Esophagus muscularis mucosa (tissue), 4 donors: ENCODE measurements at regions not wholly inside any gene's neighbourhood (a gene's known extent, or its start where the extent isn't known, plus 50 kb on each side); places are given as distances from the start of the nearest gene placed in this dataset.

Experiments used
- DNase-seq: peaks from one replicate; pipeline ENCODE4 v3.0.0-alpha.2; 2017; ENCODE audit errors: extremely low spot score
- H3K27ac ChIP-seq, 4 donors: fragments of 200-600 bp; sonication (generic); replicated peaks in 1 of 4; 1 replicate in 3 of 4; 2 replicates in 1 of 4; pipeline ENCODE4 v1.5.1; 2016 to 2019; ENCODE audit warnings: mild to moderate bottlenecking in 1 of 4
- H3K27me3 ChIP-seq, 4 donors: fragments of 200-600 bp; sonication (generic); one replicate each; pipeline versions ENCODE4 v1.5.1 to v1.6.0; 2016 to 2019
- H3K36me3 ChIP-seq, 4 donors: fragments of 200-600 bp; sonication (generic); one replicate each; pipeline ENCODE4 v1.5.1; 2016 to 2019
- H3K4me1 ChIP-seq, 4 donors: fragments of 200-600 bp; sonication (generic); one replicate each; pipeline ENCODE4 v1.5.1; 2016 to 2019
- H3K4me3 ChIP-seq, 4 donors: fragments of 200-600 bp; sonication (generic); 1 replicate in 2 of 4; 2 replicates in 2 of 4; pipeline ENCODE4 v1.5.1; 2016 to 2019; ENCODE audit warnings: mild to moderate bottlenecking in 4 of 4, moderate library complexity in 1 of 4
- H3K9me3 ChIP-seq, 4 donors: fragments of 200-600 bp; sonication (generic); 1 replicate in 3 of 4; 2 replicates in 1 of 4; pipeline ENCODE4 v1.5.1; 2016 to 2019
- CTCF ChIP-seq, 3 experiments: fragments of 200-600 bp in 2 of 3; fragments of 450-650 bp in 1 of 3; sonication (generic) in 2 of 3; IDR thresholded peaks; one replicate each; pipeline ENCODE4 v1.5.1; 2017 to 2019; ENCODE audit warnings: antibody characterized with exemption in 3 of 3, mild to moderate bottlenecking in 2 of 3, moderate library complexity in 1 of 3
- EP300 ChIP-seq: sonication (generic); formaldehyde crosslinking; IDR thresholded peaks from one replicate; pipeline ENCODE4 v1.6.1; 2017; ENCODE audit warnings: antibody characterized with exemption
- POLR2A ChIP-seq: fragments of 450-650 bp; IDR thresholded peaks from one replicate; pipeline ENCODE4 v1.6.1; 2017; ENCODE audit warnings: antibody characterized with exemption, moderate library complexity, mild to moderate bottlenecking, low read depth
- POLR2AphosphoS5 ChIP-seq, 2 donors: sonication (generic); formaldehyde crosslinking; IDR thresholded peaks; one replicate each; pipeline ENCODE4 v1.6.1; 2017; ENCODE audit warnings: antibody characterized with exemption in 2 of 2
- WGBS: methylation state at CpG from one replicate; pipeline ENCODE4 v1.1.5; 2018; 5-methylcytosine and 5-hydroxymethylcytosine counted together
- intact Hi-C: fragments of 100-400 bp; cut with DNase I; formaldehyde crosslinking; loops from one replicate; pipeline ENCODE4 v1.15.1; 2023

GRCh38 chr3:188025555-188025954 lies 128.4 kb upstream of the LPP start:
- intact Hi-C loops: no loop called here
- DNase-seq: no peak
- Histone ChIP-seq H3K4me1 (no peaks in the 10 kb centered on the region), H3K27ac (no peak overlapping the region), H3K27me3 (no peaks in the 10 kb centered on the region), H3K4me3 (no peak overlapping the region), H3K9me3 (no peaks in the 10 kb centered on the region), H3K36me3 (no peaks in the 10 kb centered on the region)
- 86% methylated on average over 6 of the region's 6 CpGs for WGBS
- TF ChIP-seq POLR2A (no peak), POLR2AphosphoS5 (IDR thresholded peaks at IDR 0.05) (no peak), EP300 (no peak), CTCF (IDR thresholded peaks at IDR 0.05) (no peak)

GRCh38 chr3:188026191-188026968 lies 127.6 kb upstream of the LPP start:
- TF ChIP-seq POLR2A: no peak
- TF ChIP-seq EP300: no peak
- TF ChIP-seq POLR2AphosphoS5 (IDR thresholded peaks at IDR 0.05): no peak
- no peak for TF ChIP-seq CTCF (IDR thresholded peaks at IDR 0.05)
- no peaks in the 10 kb centered on the region for H3K4me1 ChIP-seq
- H3K27ac ChIP-seq: no peak overlapping the region
- intact Hi-C loops: no loop called here
- H3K27me3 ChIP-seq: no peaks in the 10 kb centered on the region
- DNase-seq: peak; percentile 88
- no peak overlapping the region for H3K4me3 ChIP-seq
- 91% methylated on average over 3 of the region's 3 CpGs for WGBS
- no peaks in the 10 kb centered on the region for H3K36me3 ChIP-seq
- no peaks in the 10 kb centered on the region for H3K9me3 ChIP-seq

- intact Hi-C loops: loop anchor here (5.0 kb wide), 1 partner anchor 279 kb away; no protein-coding TSS in a partner anchor
- no peaks in the 10 kb centered on the region for H3K36me3 ChIP-seq
- no peaks in the 10 kb centered on the region for H3K27me3 ChIP-seq
- no peak overlapping the region for H3K27ac ChIP-seq
- H3K4me3 ChIP-seq: no peak overlapping the region
- DNase-seq: no peak
- peaks cover 0 to 2% (median 0%) of the 10 kb centered on the region in 4 donors for H3K4me1 ChIP-seq
- no peaks in the 10 kb centered on the region for H3K9me3 ChIP-seq
- no peak for TF ChIP-seq EP300
- TF ChIP-seq POLR2A: no peak
- no peak for TF ChIP-seq CTCF (IDR thresholded peaks at IDR 0.05)
- no peak for TF ChIP-seq POLR2AphosphoS5 (IDR thresholded peaks at IDR 0.05)
- 72% methylated on average over 2 of the region's 2 CpGs for WGBS
Observed at GRCh38 chr3:188031121-188031520, 122.8 kb upstream of the LPP start.

GRCh38 chr3:188034989-188035388 lies 119.0 kb upstream of the LPP start:
- Histone ChIP-seq H3K27ac (no peak overlapping the region), H3K4me3 (no peak overlapping the region), H3K27me3 (no peaks in the 10 kb centered on the region), H3K9me3 (no peaks in the 10 kb centered on the region), H3K36me3 (no peaks in the 10 kb centered on the region), H3K4me1 (peaks cover 12 to 23% (median 16%) of the 10 kb centered on the region in 4 donors)
- no peak for TF ChIP-seq POLR2AphosphoS5 (IDR thresholded peaks at IDR 0.05)
- no peak for TF ChIP-seq CTCF (IDR thresholded peaks at IDR 0.05)
- no peak for TF ChIP-seq EP300
- TF ChIP-seq POLR2A: no peak
- no peak for DNase-seq
- intact Hi-C loops: loop anchor here (5.0 kb wide), 1 partner anchor 283 kb away; no protein-coding TSS in a partner anchor
- WGBS: 94% methylated on average over 3 of the region's 3 CpGs
